ENCODE measurements at regions not wholly inside any gene's neighbourhood (a gene's known extent, or its start where the extent isn't known, plus 50 kb on each side); places are given as distances from the start of the nearest gene placed in this dataset.

- no peak overlapping the region for H3K4me3 ChIP-seq
- DNase-seq (ENCODE audit: low spot score in 2 of 2): no peak
- no peaks in the 10 kb centered on the region for H3K9me3 ChIP-seq
- no peaks in the 10 kb centered on the region for H3K36me3 ChIP-seq
- H3K4me1 ChIP-seq: peaks cover 0 to 23% (median 0%) of the 10 kb centered on the region in 4 donors
- H3K27ac ChIP-seq: no peak overlapping the region
- H3K27me3 ChIP-seq: no peaks in the 10 kb centered on the region
- TF ChIP-seq EP300 (IDR thresholded peaks at IDR 0.05): no peak
- no peak for TF ChIP-seq CTCF (IDR thresholded peaks at IDR 0.05)
- no peak for TF ChIP-seq POLR2A (IDR thresholded peaks at IDR 0.05)
Measured at GRCh38 chr6:85006362-85006761, 242.0 kb upstream of the TBX18 start.

- DNase-seq (ENCODE audit: low spot score in 2 of 2): no peak
- Histone ChIP-seq H3K4me3 (no peak overlapping the region), H3K9me3 (no peaks in the 10 kb centered on the region), H3K27me3 (no peaks in the 10 kb centered on the region), H3K27ac (no peak overlapping the region), H3K4me1 (peaks cover 0 to 23% (median 0%) of the 10 kb centered on the region in 4 donors), H3K36me3 (no peaks in the 10 kb centered on the region)
- WGBS, 2 donors: 60 to 69% methylated on average over 3 of the region's 3 CpGs
- TF ChIP-seq POLR2A (IDR thresholded peaks at IDR 0.05) (no peak), CTCF (IDR thresholded peaks at IDR 0.05) (no peak), EP300 (IDR thresholded peaks at IDR 0.05) (no peak)
Measured at GRCh38 chr6:85005494-85005893, 241.1 kb upstream of the TBX18 start.

- 50 to 60% methylated on average over 2 of the region's 2 CpGs for WGBS, 2 donors
Measured at GRCh38 chr6:85004361-85004995, 240.1 kb upstream of the TBX18 start.

GRCh38 chr6:85002847-85003246 is 238.4 kb upstream of the TBX18 start:
- no peak for DNase-seq (ENCODE audit: low spot score in 2 of 2)
- Histone ChIP-seq H3K36me3 (no peaks in the 10 kb centered on the region), H3K27ac (no peak overlapping the region), H3K4me1 (peaks cover 0 to 20% (median 0%) of the 10 kb centered on the region in 4 donors), H3K4me3 (no peak overlapping the region), H3K27me3 (no peaks in the 10 kb centered on the region), H3K9me3 (no peaks in the 10 kb centered on the region)
- TF ChIP-seq EP300 (IDR thresholded peaks at IDR 0.05) (no peak), POLR2A (IDR thresholded peaks at IDR 0.05) (no peak), CTCF (IDR thresholded peaks at IDR 0.05) (no peak)
- 63 to 66% methylated on average over 3 of the region's 3 CpGs for WGBS, 2 donors

More at GRCh38 chr6:85004361-85004995, 240.1 kb upstream of the TBX18 start:
- no peak overlapping the region for H3K4me3 ChIP-seq
- no peak for DNase-seq (ENCODE audit: low spot score in 2 of 2)
- TF ChIP-seq POLR2A (IDR thresholded peaks at IDR 0.05) (no peak), EP300 (IDR thresholded peaks at IDR 0.05) (peak in 1 of 2 donors; percentile 12)
- no peaks in the 10 kb centered on the region for H3K27me3 ChIP-seq
- H3K4me1 ChIP-seq: peaks cover 0 to 23% (median 0%) of the 10 kb centered on the region in 4 donors
- H3K27ac ChIP-seq: no peak overlapping the region
- no peaks in the 10 kb centered on the region for H3K36me3 ChIP-seq
- H3K9me3 ChIP-seq: no peaks in the 10 kb centered on the region

GRCh38 chr6:85000001-85000400 is 235.6 kb upstream of the TBX18 start:
- H3K4me1 ChIP-seq: peaks cover 0 to 17% (median 0%) of the 10 kb centered on the region in 4 donors
- H3K4me3 ChIP-seq: no peak overlapping the region
- no peak overlapping the region for H3K27ac ChIP-seq
- no peaks in the 10 kb centered on the region for H3K36me3 ChIP-seq
- H3K27me3 ChIP-seq: no peaks in the 10 kb centered on the region
- TF ChIP-seq CTCF (IDR thresholded peaks at IDR 0.05) (no peak), POLR2A (IDR thresholded peaks at IDR 0.05) (no peak), EP300 (IDR thresholded peaks at IDR 0.05) (no peak)
- no peaks in the 10 kb centered on the region for H3K9me3 ChIP-seq
- WGBS, 2 donors: 75 to 78% methylated on average over 2 of the region's 2 CpGs
- DNase-seq (ENCODE audit: low spot score in 2 of 2): no peak
